Lung microvascular endothelial cell (primary cell): ENCODE measurements at regions not wholly inside any gene's neighbourhood (a gene's known extent, or its start where the extent isn't known, plus 50 kb on each side); places are given as distances from the start of the nearest gene placed in this dataset.
A peak's percentile ranks its signal among the peaks of the same experiment; 100 is the strongest.
"Not testable (repeated sequence)": the region's sequence is repeated elsewhere in the genome, so short reads cannot be mapped to it uniquely, and the experiment has no call there.

Experiments used
- DNase-seq, 2 donors: peaks; one replicate each; pipeline versions ENCODE4 v3.0.0 to v3.0.0-alpha.2; 2010; ENCODE audit warnings: low read depth in 2 of 2

DNA sequence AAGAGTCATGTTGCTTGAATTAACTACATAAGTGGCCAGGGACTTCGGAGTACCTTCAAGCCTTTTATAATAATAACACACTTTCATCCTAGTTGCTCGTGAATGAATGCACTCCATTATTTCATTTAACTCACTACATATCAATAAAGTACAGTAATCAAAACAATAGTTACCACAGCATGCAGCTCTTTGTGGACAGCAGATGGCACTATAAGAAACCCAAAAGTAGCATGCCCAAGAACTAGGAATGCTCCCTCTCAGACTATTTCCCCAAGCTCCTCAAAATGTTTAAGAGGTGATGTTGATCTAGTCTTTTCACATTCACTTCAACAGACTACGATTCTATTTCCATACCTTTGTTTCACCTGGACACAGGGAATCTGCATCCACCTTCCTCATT is 500.8 kb upstream of the DIAPH2 start:
- peak; percentile 6 to 20 for DNase-seq

GRCh38 chrX:96204928-96205327 is 479.7 kb upstream of the DIAPH2 start:
- DNase-seq: no peak

GRCh38 chrX:96211953-96212352 is 472.7 kb upstream of the DIAPH2 start:
- DNase-seq: no peak

GRCh38 chrX:96214681-96215080 is 470.0 kb upstream of the DIAPH2 start:
- not testable (repeated sequence) for DNase-seq

DNA sequence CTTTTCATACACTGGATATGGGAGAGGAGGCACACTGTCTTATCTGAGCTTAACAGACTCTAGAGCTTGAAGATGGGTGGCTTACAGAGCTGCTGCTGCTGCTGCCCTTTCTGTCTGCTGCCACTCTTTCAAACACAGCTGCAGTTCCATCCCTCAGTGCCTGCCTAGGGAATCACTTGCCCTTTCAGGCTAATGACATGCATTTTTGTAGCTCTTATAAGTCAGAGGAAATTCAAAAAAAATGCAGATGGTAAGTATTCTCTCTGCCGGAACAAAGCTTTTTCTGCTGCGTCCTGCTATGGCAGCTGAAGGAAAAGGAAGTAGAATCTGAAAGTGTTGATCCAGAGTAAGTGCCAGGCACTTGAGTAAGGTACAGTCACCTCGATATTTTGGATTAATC is 460.4 kb upstream of the DIAPH2 start:
- no peak for DNase-seq

GRCh38 chrX:96244955-96245354 is 439.7 kb upstream of the DIAPH2 start:
- no peak for DNase-seq

DNA sequence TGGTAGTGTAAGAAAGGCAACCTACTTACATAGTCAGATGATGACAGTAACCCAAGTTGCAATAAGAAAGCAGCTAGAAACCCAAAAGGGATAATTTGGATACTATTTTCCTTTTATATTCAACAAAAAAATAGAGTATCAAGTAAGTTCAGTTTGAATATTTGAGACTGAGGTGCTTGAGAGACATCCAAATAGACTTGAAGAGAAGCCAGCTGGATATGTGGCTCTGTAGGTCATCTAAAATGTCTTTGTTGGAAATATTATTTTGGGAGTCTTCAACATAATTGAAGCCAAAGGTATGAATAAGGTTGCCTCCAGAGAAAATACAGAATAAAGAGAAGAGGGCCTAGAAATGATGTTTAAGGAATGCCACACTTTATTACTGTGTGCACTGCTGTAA is 438.2 kb upstream of the DIAPH2 start:
- DNase-seq: no peak
